ENCODE measurements at regions not wholly inside any gene's neighbourhood (a gene's known extent, or its start where the extent isn't known, plus 50 kb on each side); places are given as distances from the start of the nearest gene placed in this dataset.

- no peak overlapping the region for H2AFZ ChIP-seq (ENCODE audit: low read depth, low read length, poor library complexity, severe bottlenecking)
- H3K4me1 ChIP-seq (ENCODE audit: control insufficient read depth in 1 of 2, insufficient read depth in 2 of 2, low read length in 2 of 2): no peaks in the 10 kb centered on the region
- no peak overlapping the region for H3K4me3 ChIP-seq (replicated peaks in 1 of 2; ENCODE audit: low read depth in 1 of 2, low read length in 2 of 2)
- peaks cover 4 to 7% of the 10 kb centered on the region in 2 experiments; a peak in 3 of 4 replicates for H3K9me3 ChIP-seq (ENCODE audit: control insufficient read depth in 1 of 2, insufficient read depth in 1 of 2, low read depth in 1 of 2, low read length in 2 of 2)
- ChIA-PET CTCF (no interaction called here), POLR2A (no interaction called here), RAD21 (ENCODE audit: low non-redundant PET in 1 of 2, low total read pairs in 2 of 2, uncharacterized antibody in 2 of 2, unreplicated experiment in 2 of 2) (no interaction called here)
- no peak overlapping the region for H3K27ac ChIP-seq (ENCODE audit: low read depth, low read length)
- intact Hi-C loops (cut with micrococcal nuclease): no loop called here
- no TSS peak for BruUV-seq (replicated peaks)
- DNase-seq (ENCODE audit: low read depth, low spot score): no peak
- TF ChIP-seq POLR2A (IDR thresholded peaks at IDR 0.05; ENCODE audit: borderline replicate concordance, extremely low read depth, insufficient read depth, insufficient read length) (no peak), POLR2AphosphoS5 (IDR thresholded peaks at IDR 0.05; ENCODE audit: low read depth, low read length) (no peak), CEBPB (IDR thresholded peaks at IDR 0.05; ENCODE audit: low read depth) (no peak), CTCF (IDR thresholded peaks at IDR 0.05 in 2 of 3, conservative IDR thresholded peaks at IDR 0.05 in 1 of 3; ENCODE audit: borderline replicate concordance in 1 of 3, insufficient read depth in 1 of 3, low read depth in 2 of 3, low read length in 2 of 3) (no peak), ZNF274 (IDR thresholded peaks at IDR 0.05; ENCODE audit: low read depth, low read length) (no peak), EZH2phosphoT487 (IDR thresholded peaks at IDR 0.05; ENCODE audit: borderline replicate concordance) (no peak), EZH2 (IDR thresholded peaks at IDR 0.05) (no peak), REST (IDR thresholded peaks at IDR 0.05; ENCODE audit: low read depth) (no peak), EGR1 (IDR thresholded peaks at IDR 0.05; ENCODE audit: low read depth) (no peak), ATF3 (IDR thresholded peaks at IDR 0.05) (no peak), ELF1 (IDR thresholded peaks at IDR 0.05; ENCODE audit: borderline replicate concordance, low read depth) (no peak), RAD21 (IDR thresholded peaks at IDR 0.05; ENCODE audit: low read depth) (no peak), TCF7L2 (IDR thresholded peaks at IDR 0.05; ENCODE audit: borderline replicate concordance, extremely low read depth, insufficient read depth, insufficient read length) (no peak), MAX (IDR thresholded peaks at IDR 0.05) (no peak), FOSL1 (IDR thresholded peaks at IDR 0.05; ENCODE audit: low read depth) (no peak)
- no peak overlapping the region for H3K9ac ChIP-seq (ENCODE audit: low read length)
- H4K20me1 ChIP-seq (ENCODE audit: insufficient read depth): no peaks in the 10 kb centered on the region
- no peaks in the 10 kb centered on the region for H3K27me3 ChIP-seq (ENCODE audit: insufficient read depth, low read length)
- H3K4me2 ChIP-seq (ENCODE audit: low read length): no peak overlapping the region
- no peaks in the 10 kb centered on the region for H3K36me3 ChIP-seq (ENCODE audit: control insufficient read depth in 1 of 2, insufficient read depth in 2 of 2, low read length in 2 of 2)
- no peaks in the 10 kb centered on the region for H3K9me2 ChIP-seq (ENCODE audit: insufficient read depth)
- H3K79me2 ChIP-seq (ENCODE audit: insufficient read depth, low read length): no peaks in the 10 kb centered on the region
- no peak for ATAC-seq
Observed at GRCh38 chr18:76750917-76751890, 71.2 kb upstream of the ZNF236 start.

All from HCT116 (cell line).